Left renal pelvis (tissue), 4 donors: ENCODE measurements at regions not wholly inside any gene's neighbourhood (a gene's known extent, or its start where the extent isn't known, plus 50 kb on each side); places are given as distances from the start of the nearest gene placed in this dataset.
"Not testable (repeated sequence)": the region's sequence is repeated elsewhere in the genome, so short reads cannot be mapped to it uniquely, and the experiment has no call there.

Experiments
- DNase-seq, 4 donors: peaks; one replicate each; pipeline ENCODE4 v3.0.0-alpha.2; 2013; ENCODE audit warnings: low read depth in 4 of 4, low spot score in 3 of 4

GRCh38 chr15:31579976-31580375 lies 253.3 kb downstream of the KLF13 start:
- no peak for DNase-seq

GRCh38 chr15:31584195-31584594 lies 257.6 kb downstream of the KLF13 start:
- no peak for DNase-seq

- DNase-seq = no peak
Observed at GRCh38 chr15:31585240-31585639, 258.6 kb downstream of the KLF13 start.

- no peak for DNase-seq
Observed at GRCh38 chr15:31586841-31587240, 260.2 kb downstream of the KLF13 start.

GRCh38 chr15:31587583-31587982 lies 260.9 kb downstream of the KLF13 start:
- no peak for DNase-seq

GRCh38 chr15:31590609-31591008 lies 264.0 kb downstream of the KLF13 start:
- DNase-seq = no peak

GRCh38 chr15:31591908-31592307 lies 265.3 kb downstream of the KLF13 start:
- DNase-seq = no peak

GRCh38 chr15:31597466-31597865 lies 270.8 kb downstream of the KLF13 start:
- no peak for DNase-seq

- no peak for DNase-seq
Observed at GRCh38 chr15:31598620-31599019, 272.0 kb downstream of the KLF13 start.

- DNase-seq = no peak
Observed at GRCh38 chr15:31605467-31605931, 278.9 kb downstream of the KLF13 start.

- no peak for DNase-seq
Observed at GRCh38 chr15:31606194-31606669, 279.6 kb downstream of the KLF13 start.

GRCh38 chr15:31606931-31607497 lies 280.4 kb downstream of the KLF13 start:
- DNase-seq = no peak

GRCh38 chr15:31607656-31608055 lies 281.0 kb downstream of the KLF13 start:
- no peak for DNase-seq

- no peak for DNase-seq
Observed at GRCh38 chr15:31609258-31609681, 282.6 kb downstream of the KLF13 start.

- no peak for DNase-seq
Observed at GRCh38 chr15:31609906-31610305, 283.3 kb downstream of the KLF13 start.

- no peak for DNase-seq
Observed at GRCh38 chr15:31615643-31616415, 289.2 kb downstream of the KLF13 start.

GRCh38 chr15:31623297-31623696 lies 296.7 kb downstream of the KLF13 start:
- not testable (repeated sequence) for DNase-seq

GRCh38 chr15:31624115-31624514 lies 297.5 kb downstream of the KLF13 start:
- DNase-seq = not testable (repeated sequence)

- DNase-seq = not testable (repeated sequence)
Observed at GRCh38 chr15:31635715-31636114, 309.1 kb downstream of the KLF13 start.

GRCh38 chr15:31636911-31637310 lies 310.3 kb downstream of the KLF13 start:
- DNase-seq = not testable (repeated sequence)

GRCh38 chr15:31643955-31644354 lies 317.3 kb downstream of the KLF13 start:
- DNase-seq = not testable (repeated sequence)

- not testable (repeated sequence) for DNase-seq
Observed at GRCh38 chr15:31644761-31645160, 318.1 kb downstream of the KLF13 start.
